Uterus (tissue), 2 donors: ENCODE measurements at regions not wholly inside any gene's neighbourhood (a gene's known extent, or its start where the extent isn't known, plus 50 kb on each side); places are given as distances from the start of the nearest gene placed in this dataset.

ENCODE experiments used
- POLR2A ChIP-seq, 2 donors: fragments of 450-650 bp; IDR thresholded peaks; one replicate each; pipeline ENCODE4 v1.6.1; 2016; ENCODE audit warnings: antibody characterized with exemption in 2 of 2, mild to moderate bottlenecking in 1 of 2, moderate library complexity in 1 of 2
- TF ChIP-seq, protein P1 (sequence below), 4 experiments: fragments of 200-600 bp in 2 of 4; fragments of 450-650 bp in 2 of 4; sonication (generic) in 2 of 4; IDR thresholded peaks; one replicate each; pipeline ENCODE4 v1.5.1; 2016 to 2019; ENCODE audit warnings: antibody characterized with exemption in 4 of 4, mild to moderate bottlenecking in 2 of 4, moderate library complexity in 1 of 4

DNA sequence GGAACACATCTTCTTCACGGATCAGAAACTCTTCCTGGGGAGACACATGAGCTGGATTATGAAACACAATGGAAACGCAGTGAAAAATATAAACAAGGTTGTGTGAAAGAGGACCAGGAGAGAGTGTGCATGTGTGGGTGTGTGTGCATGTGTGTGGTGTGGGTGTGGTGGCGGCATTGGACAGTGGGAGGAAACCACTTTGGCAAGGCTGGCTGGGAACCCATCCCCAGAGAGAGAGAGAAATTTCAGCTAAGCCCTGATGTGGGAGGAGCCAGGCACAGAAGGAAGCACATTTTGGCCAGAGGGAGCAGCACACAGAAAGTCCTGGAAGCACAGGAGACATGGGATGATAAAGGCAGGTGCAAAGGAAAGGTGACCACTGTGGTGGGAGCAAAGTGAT lies 147.6 kb upstream of the COPS8 start:
- no peak for TF ChIP-seq POLR2A (IDR thresholded peaks at IDR 0.05)
- TF ChIP-seq, protein P1, sequence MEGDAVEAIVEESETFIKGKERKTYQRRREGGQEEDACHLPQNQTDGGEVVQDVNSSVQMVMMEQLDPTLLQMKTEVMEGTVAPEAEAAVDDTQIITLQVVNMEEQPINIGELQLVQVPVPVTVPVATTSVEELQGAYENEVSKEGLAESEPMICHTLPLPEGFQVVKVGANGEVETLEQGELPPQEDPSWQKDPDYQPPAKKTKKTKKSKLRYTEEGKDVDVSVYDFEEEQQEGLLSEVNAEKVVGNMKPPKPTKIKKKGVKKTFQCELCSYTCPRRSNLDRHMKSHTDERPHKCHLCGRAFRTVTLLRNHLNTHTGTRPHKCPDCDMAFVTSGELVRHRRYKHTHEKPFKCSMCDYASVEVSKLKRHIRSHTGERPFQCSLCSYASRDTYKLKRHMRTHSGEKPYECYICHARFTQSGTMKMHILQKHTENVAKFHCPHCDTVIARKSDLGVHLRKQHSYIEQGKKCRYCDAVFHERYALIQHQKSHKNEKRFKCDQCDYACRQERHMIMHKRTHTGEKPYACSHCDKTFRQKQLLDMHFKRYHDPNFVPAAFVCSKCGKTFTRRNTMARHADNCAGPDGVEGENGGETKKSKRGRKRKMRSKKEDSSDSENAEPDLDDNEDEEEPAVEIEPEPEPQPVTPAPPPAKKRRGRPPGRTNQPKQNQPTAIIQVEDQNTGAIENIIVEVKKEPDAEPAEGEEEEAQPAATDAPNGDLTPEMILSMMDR (IDR thresholded peaks at IDR 0.05) = no peak
